ENCODE measurements at regions not wholly inside any gene's neighbourhood (a gene's known extent, or its start where the extent isn't known, plus 50 kb on each side); places are given as distances from the start of the nearest gene placed in this dataset.

DNA sequence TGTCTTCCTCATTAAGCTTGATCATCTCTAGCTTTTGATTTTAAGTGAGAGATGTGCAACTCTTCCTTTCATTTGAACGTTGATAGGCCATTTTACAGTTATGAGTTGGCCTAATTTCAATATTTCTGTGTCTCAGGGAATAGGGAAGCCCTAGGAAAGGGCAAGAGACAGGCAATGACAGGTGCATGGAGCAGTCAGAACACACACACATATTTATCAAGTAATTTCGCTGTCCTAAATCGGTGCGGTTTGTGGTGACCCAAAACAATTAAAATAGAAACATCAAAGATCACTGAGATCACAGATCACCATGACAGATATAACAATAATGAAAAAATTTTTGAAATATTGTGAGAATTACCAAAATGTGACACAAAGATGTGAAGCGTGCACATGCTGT, 87.7 kb upstream of the LSM6 start:
- H3K79me2 ChIP-seq (ENCODE audit: control insufficient read depth, insufficient read depth, low read length, unreplicated experiment), result no peaks in the 10 kb centered on the region
- H3K4me3 ChIP-seq (ENCODE audit: low read depth, low read length), result no peak overlapping the region
- H3K36me3 ChIP-seq (ENCODE audit: insufficient read depth, low read length), result no peaks in the 10 kb centered on the region
- no peak overlapping the region for H2AFZ ChIP-seq (ENCODE audit: low read length, unreplicated experiment)
- H3K4me1 ChIP-seq (ENCODE audit: control insufficient read depth, insufficient read depth, low read length, unreplicated experiment), result no peaks in the 10 kb centered on the region
- H3K27ac ChIP-seq (ENCODE audit: low read depth, low read length), result no peak overlapping the region
- peaks cover 19% of the 10 kb centered on the region for H3K27me3 ChIP-seq (ENCODE audit: insufficient read depth, low read length)

GRCh38 chr4:146076081-146076480, 99.4 kb upstream of the LSM6 start:
- Histone ChIP-seq H3K36me3 (ENCODE audit: insufficient read depth, low read length) (no peaks in the 10 kb centered on the region), H3K27ac (ENCODE audit: low read depth, low read length) (no peak overlapping the region), H3K27me3 (ENCODE audit: insufficient read depth, low read length) (no peaks in the 10 kb centered on the region; the same call in 1 of the 2 replicates), H3K79me2 (ENCODE audit: control insufficient read depth, insufficient read depth, low read length, unreplicated experiment) (no peaks in the 10 kb centered on the region), H3K4me1 (ENCODE audit: control insufficient read depth, insufficient read depth, low read length, unreplicated experiment) (no peaks in the 10 kb centered on the region), H2AFZ (ENCODE audit: low read length, unreplicated experiment) (no peak overlapping the region), H3K4me3 (ENCODE audit: low read depth, low read length) (no peak overlapping the region)

DNA sequence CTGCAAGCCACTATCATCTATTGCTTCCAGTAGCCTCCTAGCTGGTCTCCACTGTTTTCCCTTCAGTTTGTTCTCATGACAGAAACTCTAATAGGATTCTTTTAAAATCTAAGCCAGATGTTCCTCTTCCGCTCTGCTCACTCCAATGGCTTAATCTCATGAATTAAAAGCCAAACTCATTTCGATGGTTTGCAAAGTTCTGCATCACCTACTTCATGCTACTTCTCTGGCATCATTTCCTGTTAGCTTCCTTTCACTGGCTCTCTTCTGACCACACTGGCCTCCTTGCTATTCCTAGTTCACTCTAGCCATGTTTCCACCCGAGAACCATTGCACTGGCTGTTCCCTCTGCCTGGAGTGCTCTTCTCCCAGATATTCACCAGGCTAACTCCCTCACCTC, 102.0 kb upstream of the LSM6 start:
- Histone ChIP-seq H3K27ac (ENCODE audit: low read depth, low read length) (no peak overlapping the region), H3K4me1 (ENCODE audit: control insufficient read depth, insufficient read depth, low read length, unreplicated experiment) (no peaks in the 10 kb centered on the region), H3K27me3 (ENCODE audit: insufficient read depth, low read length) (no peaks in the 10 kb centered on the region), H3K36me3 (ENCODE audit: insufficient read depth, low read length) (no peaks in the 10 kb centered on the region), H2AFZ (ENCODE audit: low read length, unreplicated experiment) (no peak overlapping the region), H3K4me3 (ENCODE audit: low read depth, low read length) (no peak overlapping the region), H3K79me2 (ENCODE audit: control insufficient read depth, insufficient read depth, low read length, unreplicated experiment) (no peaks in the 10 kb centered on the region)

DNA sequence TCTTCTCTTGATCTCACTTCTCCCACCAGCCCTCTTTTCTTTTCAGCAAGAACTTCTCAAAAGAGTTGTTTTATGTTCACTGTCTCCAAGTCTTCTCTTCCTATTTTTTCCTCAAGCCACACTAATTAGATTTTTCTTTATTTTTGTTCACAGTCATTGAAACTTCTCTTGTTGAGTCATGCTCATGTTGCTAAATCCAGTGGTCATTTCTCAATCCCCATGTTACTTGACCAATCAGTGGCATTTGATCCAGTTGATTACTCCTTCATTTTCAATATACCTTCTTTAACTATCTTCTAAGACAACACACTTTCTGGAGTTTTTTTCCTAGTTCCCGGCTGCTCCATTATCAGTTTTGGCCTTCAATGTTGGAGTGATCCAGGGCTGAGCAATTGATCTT, 103.1 kb upstream of the LSM6 start:
- Histone ChIP-seq H3K4me1 (ENCODE audit: control insufficient read depth, insufficient read depth, low read length, unreplicated experiment) (no peaks in the 10 kb centered on the region), H3K4me3 (ENCODE audit: low read depth, low read length) (no peak overlapping the region), H3K27ac (ENCODE audit: low read depth, low read length) (no peak overlapping the region), H3K27me3 (ENCODE audit: insufficient read depth, low read length) (no peaks in the 10 kb centered on the region), H3K79me2 (ENCODE audit: control insufficient read depth, insufficient read depth, low read length, unreplicated experiment) (no peaks in the 10 kb centered on the region), H3K36me3 (ENCODE audit: insufficient read depth, low read length) (no peaks in the 10 kb centered on the region), H2AFZ (ENCODE audit: low read length, unreplicated experiment) (no peak overlapping the region)

GRCh38 chr4:146071390-146071789, 104.1 kb upstream of the LSM6 start:
- Histone ChIP-seq H3K36me3 (ENCODE audit: insufficient read depth, low read length) (no peaks in the 10 kb centered on the region), H3K4me1 (ENCODE audit: control insufficient read depth, insufficient read depth, low read length, unreplicated experiment) (no peaks in the 10 kb centered on the region), H3K4me3 (ENCODE audit: low read depth, low read length) (no peak overlapping the region), H3K27ac (ENCODE audit: low read depth, low read length) (no peak overlapping the region), H3K79me2 (ENCODE audit: control insufficient read depth, insufficient read depth, low read length, unreplicated experiment) (no peaks in the 10 kb centered on the region), H3K27me3 (ENCODE audit: insufficient read depth, low read length) (no peaks in the 10 kb centered on the region), H2AFZ (ENCODE audit: low read length, unreplicated experiment) (no peak overlapping the region)

- Histone ChIP-seq H3K27me3 (ENCODE audit: insufficient read depth, low read length) (peaks cover 32% of the 10 kb centered on the region), H3K79me2 (ENCODE audit: control insufficient read depth, insufficient read depth, low read length, unreplicated experiment) (no peaks in the 10 kb centered on the region), H2AFZ (ENCODE audit: low read length, unreplicated experiment) (no peak overlapping the region), H3K27ac (ENCODE audit: low read depth, low read length) (no peak overlapping the region), H3K36me3 (ENCODE audit: insufficient read depth, low read length) (no peaks in the 10 kb centered on the region), H3K4me3 (ENCODE audit: low read depth, low read length) (no peak overlapping the region), H3K4me1 (ENCODE audit: control insufficient read depth, insufficient read depth, low read length, unreplicated experiment) (no peaks in the 10 kb centered on the region)
Measured at GRCh38 chr4:146063143-146063542, 112.4 kb upstream of the LSM6 start.

DNA sequence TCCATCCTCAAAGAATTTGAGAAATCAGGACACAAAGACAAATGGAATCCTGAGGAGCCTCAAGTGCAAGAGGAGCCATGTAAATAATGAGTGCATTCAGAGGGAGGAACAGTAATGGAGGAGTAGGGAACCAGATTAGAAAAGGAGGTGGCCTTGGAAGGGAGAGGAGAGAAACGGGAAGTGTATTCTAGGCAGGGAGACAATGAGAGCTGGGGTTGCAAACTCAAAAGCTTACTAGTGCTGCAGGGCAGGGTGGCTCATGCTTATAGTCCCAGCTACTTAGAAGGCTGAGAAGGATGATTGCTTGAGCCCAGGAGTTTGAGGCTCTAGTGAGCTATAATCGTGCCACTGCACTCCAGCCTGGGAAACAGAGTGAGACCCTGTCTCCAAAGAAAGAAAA, 113.2 kb upstream of the LSM6 start:
- Histone ChIP-seq H3K79me2 (ENCODE audit: control insufficient read depth, insufficient read depth, low read length, unreplicated experiment) (no peaks in the 10 kb centered on the region), H3K36me3 (ENCODE audit: insufficient read depth, low read length) (no peaks in the 10 kb centered on the region), H3K4me1 (ENCODE audit: control insufficient read depth, insufficient read depth, low read length, unreplicated experiment) (no peaks in the 10 kb centered on the region), H3K27ac (ENCODE audit: low read depth, low read length) (no peak overlapping the region), H2AFZ (ENCODE audit: low read length, unreplicated experiment) (no peak overlapping the region), H3K4me3 (ENCODE audit: low read depth, low read length) (no peak overlapping the region), H3K27me3 (ENCODE audit: insufficient read depth, low read length) (peaks cover 40% of the 10 kb centered on the region)

DNA sequence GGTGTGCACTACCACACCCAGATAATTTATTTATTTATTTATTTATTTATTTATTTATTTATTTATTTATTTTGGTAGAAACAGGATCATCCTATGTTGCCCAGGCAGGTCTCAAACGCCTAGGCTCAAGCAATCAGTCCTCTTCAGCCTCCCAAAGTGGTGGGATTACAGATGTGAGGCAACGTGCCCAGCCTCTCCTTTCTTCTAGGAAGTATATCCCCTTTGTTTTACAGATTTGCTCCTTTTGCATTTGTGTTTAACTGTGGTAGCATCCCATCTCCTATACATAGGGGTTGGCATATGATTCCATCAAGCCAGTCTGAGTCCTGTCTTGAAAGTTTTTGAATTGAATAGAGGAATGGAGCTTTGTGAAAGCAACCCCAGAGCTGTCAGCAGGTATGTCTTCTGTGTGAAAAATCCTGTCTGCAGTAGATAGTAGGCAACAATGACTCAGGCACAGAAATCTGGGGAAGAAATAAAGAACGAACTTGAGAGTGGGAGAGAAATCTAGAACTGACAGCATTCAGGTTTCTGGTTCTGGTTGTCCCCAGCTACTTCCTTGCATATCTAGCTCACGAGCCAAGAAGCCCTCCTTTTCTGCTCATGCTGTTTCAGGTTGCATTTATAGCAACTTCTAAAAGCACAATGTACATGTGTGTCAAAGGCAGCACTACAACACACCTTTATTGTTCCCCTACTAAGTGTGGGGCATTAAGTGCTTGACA, 113.7 kb upstream of the LSM6 start:
- no peak overlapping the region for H2AFZ ChIP-seq (ENCODE audit: low read length, unreplicated experiment)
- H3K4me3 ChIP-seq (ENCODE audit: low read depth, low read length), result no peak overlapping the region
- H3K79me2 ChIP-seq (ENCODE audit: control insufficient read depth, insufficient read depth, low read length, unreplicated experiment), result no peaks in the 10 kb centered on the region
- peaks cover 45% of the 10 kb centered on the region for H3K27me3 ChIP-seq (ENCODE audit: insufficient read depth, low read length)
- H3K4me1 ChIP-seq (ENCODE audit: control insufficient read depth, insufficient read depth, low read length, unreplicated experiment), result no peaks in the 10 kb centered on the region
- H3K27ac ChIP-seq (ENCODE audit: low read depth, low read length), result no peak overlapping the region
- H3K36me3 ChIP-seq (ENCODE audit: insufficient read depth, low read length), result no peaks in the 10 kb centered on the region

DNA sequence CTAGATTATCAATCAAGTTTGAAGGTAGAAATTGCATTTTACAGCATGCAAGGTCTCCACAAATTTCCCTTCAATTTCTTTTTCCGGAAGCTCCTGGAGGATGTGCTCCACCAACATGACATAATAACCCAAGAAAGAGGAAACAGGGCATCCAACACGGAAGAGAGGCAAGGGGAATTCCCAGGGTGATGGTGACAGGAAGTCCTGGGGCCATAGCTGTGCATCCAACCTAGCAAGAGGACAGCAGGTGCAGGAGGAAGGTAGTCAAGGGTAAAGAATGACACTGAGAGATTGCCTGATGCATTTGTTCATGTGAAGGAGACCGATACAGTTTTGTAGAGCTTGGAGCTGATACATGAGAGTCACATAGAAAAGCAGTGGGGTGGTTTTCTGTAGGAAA, 115.7 kb upstream of the LSM6 start:
- Histone ChIP-seq H3K4me3 (ENCODE audit: low read depth, low read length) (no peak overlapping the region), H2AFZ (ENCODE audit: low read length, unreplicated experiment) (no peak overlapping the region), H3K79me2 (ENCODE audit: control insufficient read depth, insufficient read depth, low read length, unreplicated experiment) (no peaks in the 10 kb centered on the region), H3K4me1 (ENCODE audit: control insufficient read depth, insufficient read depth, low read length, unreplicated experiment) (no peaks in the 10 kb centered on the region), H3K27ac (ENCODE audit: low read depth, low read length) (no peak overlapping the region), H3K36me3 (ENCODE audit: insufficient read depth, low read length) (no peaks in the 10 kb centered on the region), H3K27me3 (ENCODE audit: insufficient read depth, low read length) (peaks cover 51% of the 10 kb centered on the region)

DNA sequence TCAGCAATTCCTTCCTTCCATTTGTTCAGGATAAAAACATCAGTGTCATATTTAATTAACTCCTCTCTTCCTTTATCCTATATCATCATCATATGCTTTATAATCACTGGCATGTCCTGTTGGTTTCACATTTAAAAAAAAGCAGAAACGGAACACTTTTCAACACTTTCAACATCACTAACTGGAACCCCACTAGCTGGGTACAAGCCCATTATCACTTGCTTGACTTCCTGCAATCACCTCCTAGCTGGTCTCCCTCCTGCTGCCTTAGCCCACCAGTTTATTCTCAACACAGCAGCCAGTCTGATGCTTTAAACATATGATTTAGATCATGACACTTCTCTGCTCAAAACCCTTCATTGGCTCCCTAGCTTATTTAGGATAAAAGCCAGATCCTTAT, 116.4 kb upstream of the LSM6 start:
- Histone ChIP-seq H3K4me1 (ENCODE audit: control insufficient read depth, insufficient read depth, low read length, unreplicated experiment) (no peaks in the 10 kb centered on the region), H3K4me3 (ENCODE audit: low read depth, low read length) (no peak overlapping the region), H3K27ac (ENCODE audit: low read depth, low read length) (no peak overlapping the region), H3K27me3 (ENCODE audit: insufficient read depth, low read length) (peaks cover 51% of the 10 kb centered on the region), H2AFZ (ENCODE audit: low read length, unreplicated experiment) (no peak overlapping the region), H3K36me3 (ENCODE audit: insufficient read depth, low read length) (no peaks in the 10 kb centered on the region), H3K79me2 (ENCODE audit: control insufficient read depth, insufficient read depth, low read length, unreplicated experiment) (no peaks in the 10 kb centered on the region)

- Histone ChIP-seq H3K4me1 (ENCODE audit: control insufficient read depth, insufficient read depth, low read length, unreplicated experiment) (no peaks in the 10 kb centered on the region), H3K4me3 (ENCODE audit: low read depth, low read length) (no peak overlapping the region)
Measured at GRCh38 chr4:146058531-146058930, 117.0 kb upstream of the LSM6 start.

More at GRCh38 chr4:146058531-146058930, 117.0 kb upstream of the LSM6 start:
- Histone ChIP-seq H3K36me3 (ENCODE audit: insufficient read depth, low read length) (no peaks in the 10 kb centered on the region), H3K27me3 (ENCODE audit: insufficient read depth, low read length) (peaks cover 48% of the 10 kb centered on the region), H3K79me2 (ENCODE audit: control insufficient read depth, insufficient read depth, low read length, unreplicated experiment) (no peaks in the 10 kb centered on the region), H3K27ac (ENCODE audit: low read depth, low read length) (no peak overlapping the region), H2AFZ (ENCODE audit: low read length, unreplicated experiment) (no peak overlapping the region)

Data from ACC112 (cell line).